DOHH2 (cell line): ENCODE measurements at regions not wholly inside any gene's neighbourhood (a gene's known extent, or its start where the extent isn't known, plus 50 kb on each side); places are given as distances from the start of the nearest gene placed in this dataset.

Experiments
- CTCF ChIP-seq: fragments of 200-600 bp; sonication (generic); IDR thresholded peaks from one replicate; pipeline ENCODE4 v1.5.1; 2014; ENCODE audit warnings: antibody characterized with exemption, mild to moderate bottlenecking, low read depth, low read length; ENCODE audit not compliant: poor library complexity, severe bottlenecking
- EZH2phosphoT487 ChIP-seq: fragments of 200-600 bp; sonication (generic); IDR thresholded peaks from 2 replicates; pipeline ENCODE4 v1.6.1; 2017; ENCODE audit warnings: borderline replicate concordance, mild to moderate bottlenecking, antibody characterized with exemption, low read length, moderate library complexity, mixed read lengths

GRCh38 chr4:138095378-138095777, 146.8 kb downstream of the SLC7A11 start:
- TF ChIP-seq CTCF (no peak), EZH2phosphoT487 (no peak)
